H9 (cell line): ENCODE measurements at regions not wholly inside any gene's neighbourhood (a gene's known extent, or its start where the extent isn't known, plus 50 kb on each side); places are given as distances from the start of the nearest gene placed in this dataset.

ENCODE experiments used
- DNase-seq: peaks from one replicate; pipeline ENCODE4 v3.0.0-alpha.2; 2017
- H2AFZ ChIP-seq: one replicate; pipeline ENCODE4 v1.6.1; 2013; ENCODE audit warnings: mild to moderate bottlenecking, low read length, control low read depth, moderate library complexity
- H2AK5ac ChIP-seq: 2 replicates; pipeline ENCODE4 v1.6.1; 2013; ENCODE audit warnings: low read length, control low read depth, mixed read lengths; ENCODE audit not compliant: insufficient read length
- H2BK120ac ChIP-seq: one replicate; pipeline ENCODE4 v1.6.1; 2013; ENCODE audit warnings: low read depth, mild to moderate bottlenecking, low read length, control low read depth, inconsistent platforms; ENCODE audit not compliant: poor library complexity, severe bottlenecking
- H2BK12ac ChIP-seq: 2 replicates; pipeline ENCODE4 v1.6.1; 2013; ENCODE audit warnings: low read length, control low read depth, mixed read lengths, low read depth; ENCODE audit not compliant: insufficient read length
- H2BK15ac ChIP-seq: 2 replicates; pipeline ENCODE4 v1.6.1; 2013; ENCODE audit warnings: low read depth, low read length, control low read depth
- H2BK20ac ChIP-seq: one replicate; pipeline ENCODE4 v1.6.1; 2013; ENCODE audit warnings: low read depth, mild to moderate bottlenecking, low read length, control low read depth, inconsistent platforms; ENCODE audit not compliant: poor library complexity, severe bottlenecking
- H2BK5ac ChIP-seq: 2 replicates; pipeline ENCODE4 v1.6.1; 2013; ENCODE audit warnings: low read length, control low read depth, mixed read lengths; ENCODE audit not compliant: insufficient read length
- H3K14ac ChIP-seq: 2 replicates; pipeline ENCODE4 v1.6.1; 2013; ENCODE audit warnings: low read length, control low read depth; ENCODE audit not compliant: insufficient read depth
- H3K18ac ChIP-seq: 2 replicates; pipeline ENCODE4 v1.6.1; 2013; ENCODE audit warnings: low read depth, mild to moderate bottlenecking, mixed read lengths, low read length, control low read depth; ENCODE audit not compliant: insufficient read length
- H3K23ac ChIP-seq: 2 replicates; pipeline ENCODE4 v1.6.1; 2013; ENCODE audit warnings: low read length, control low read depth, mixed read lengths, low read depth; ENCODE audit not compliant: insufficient read length
- H3K23me2 ChIP-seq: 2 replicates; pipeline ENCODE4 v1.6.1; 2013; ENCODE audit warnings: low read depth, mild to moderate bottlenecking, mixed read lengths, low read length, control low read depth; ENCODE audit not compliant: insufficient read length, poor library complexity, severe bottlenecking
- H3K27ac ChIP-seq: 2 replicates; pipeline ENCODE4 v1.5.1; 2013; ENCODE audit warnings: low read length, control low read depth, mixed read lengths, low read depth; ENCODE audit not compliant: insufficient read length
- H3K27me3 ChIP-seq: 2 replicates; pipeline ENCODE4 v1.6.1; 2013; ENCODE audit warnings: low read length, control low read depth, inconsistent platforms; ENCODE audit not compliant: insufficient read depth
- H3K4ac ChIP-seq: 2 replicates; pipeline ENCODE4 v1.6.1; 2013; ENCODE audit warnings: low read depth, mild to moderate bottlenecking, control low read depth, inconsistent platforms, low read length, moderate library complexity
- H3K4me1 ChIP-seq: 2 replicates; pipeline ENCODE4 v1.6.1; 2013; ENCODE audit warnings: low read length, control low read depth, inconsistent platforms; ENCODE audit not compliant: insufficient read depth
- H3K4me2 ChIP-seq: 2 replicates; pipeline ENCODE4 v1.6.1; 2013; ENCODE audit warnings: low read length, control low read depth, mixed read lengths; ENCODE audit not compliant: insufficient read length, insufficient read depth
- H3K56ac ChIP-seq: 2 replicates; pipeline ENCODE4 v1.6.1; 2013; ENCODE audit warnings: low read depth, mild to moderate bottlenecking, mixed read lengths, low read length, control low read depth; ENCODE audit not compliant: insufficient read length
- H3K79me1 ChIP-seq: 2 replicates; pipeline ENCODE4 v1.6.1; 2013; ENCODE audit warnings: low read depth, mild to moderate bottlenecking, moderate library complexity, low read length, control low read depth, inconsistent platforms; ENCODE audit not compliant: insufficient read depth, poor library complexity, severe bottlenecking
- H3K79me2 ChIP-seq: 2 replicates; pipeline ENCODE4 v1.6.1; 2013; ENCODE audit warnings: low read length, control low read depth, inconsistent platforms; ENCODE audit not compliant: insufficient read depth
- H3K9ac ChIP-seq: 2 replicates; pipeline ENCODE4 v1.6.1; 2013; ENCODE audit warnings: low read length, control low read depth, mixed read lengths; ENCODE audit not compliant: insufficient read length; ENCODE audit errors: extremely low read depth
- H3K9me3 ChIP-seq: one replicate; pipeline ENCODE4 v1.6.1; 2013; ENCODE audit warnings: low read depth, low read length, inconsistent platforms; ENCODE audit not compliant: control insufficient read depth
- H3T11ph ChIP-seq: one replicate; pipeline ENCODE4 v1.6.1; 2013; ENCODE audit warnings: mild to moderate bottlenecking, low read length, control low read depth, inconsistent platforms
- H4K20me1 ChIP-seq: one replicate; pipeline ENCODE4 v1.6.1; 2013; ENCODE audit not compliant: control insufficient read depth, insufficient read length, insufficient read depth
- H4K5ac ChIP-seq: 2 replicates; pipeline ENCODE4 v1.6.1; 2013; ENCODE audit warnings: low read depth, mild to moderate bottlenecking, mixed read lengths, low read length, control low read depth; ENCODE audit not compliant: insufficient read length
- H4K8ac ChIP-seq: replicated peaks from 2 replicates; pipeline ENCODE4 v1.6.1; 2013; ENCODE audit warnings: low read length, control low read depth, mixed read lengths, low read depth; ENCODE audit not compliant: insufficient read length
- H4K91ac ChIP-seq: 2 replicates; pipeline ENCODE4 v1.6.1; 2013; ENCODE audit warnings: low read depth, mild to moderate bottlenecking, moderate library complexity, mixed read lengths, low read length, control low read depth; ENCODE audit not compliant: insufficient read length
- H3K27ac Mint-ChIP-seq, 3 experiments: 2 replicates in 2 of 3; 3 replicates in 1 of 3; pipeline ENCODE4 v1.8.0; 2020 to 2021; ENCODE audit warnings: mixed read lengths in 3 of 3, mild to moderate bottlenecking in 1 of 3, moderate library complexity in 1 of 3
- H3K27me3 Mint-ChIP-seq: 2 replicates; pipeline ENCODE4 v1.8.0; 2021; ENCODE audit warnings: low read depth, mild to moderate bottlenecking, moderate library complexity, mixed read lengths
- H3K36me3 Mint-ChIP-seq, 3 experiments: 2 replicates in 2 of 3; 3 replicates in 1 of 3; pipeline ENCODE4 v1.8.0; 2020 to 2021; ENCODE audit warnings: low read depth in 3 of 3, mixed read lengths in 3 of 3; ENCODE audit not compliant: insufficient read depth in 1 of 3
- H3K4me1 Mint-ChIP-seq, 2 experiments: 2 replicates each; pipeline ENCODE4 v1.8.0; 2020; ENCODE audit warnings: mixed read lengths in 2 of 2
- H3K4me3 Mint-ChIP-seq, 2 experiments: 2 replicates in 1 of 2; 3 replicates in 1 of 2; pipeline ENCODE4 v1.8.0; 2020 to 2021; ENCODE audit warnings: mild to moderate bottlenecking in 2 of 2, mixed read lengths in 2 of 2, moderate library complexity in 1 of 2
- H3K9me3 Mint-ChIP-seq, 2 experiments: 2 replicates in 1 of 2; 3 replicates in 1 of 2; pipeline ENCODE4 v1.8.0; 2020; ENCODE audit warnings: mild to moderate bottlenecking in 2 of 2, mixed read lengths in 2 of 2, moderate library complexity in 1 of 2
- CTCF ChIP-seq: fragments of 200-600 bp; sonication (generic); conservative IDR thresholded peaks from 3 replicates; pipeline ENCODE4 v1.8.0; 2021; ENCODE audit warnings: antibody characterized with exemption, mild to moderate bottlenecking
- WGBS: extraction: QIAGEN DNeasy Blood & Tissue Kit; methylation state at CpG from one replicate; pipeline ENCODE4 v1.1.7; 2013; ENCODE audit warnings: missing lambda C conversion rate, low lambda C conversion rate, mixed read lengths; ENCODE audit not compliant: insufficient read length; ENCODE audit errors: extremely low coverage; 5-methylcytosine and 5-hydroxymethylcytosine counted together

GRCh38 chr2:71863396-71863795 is 284.3 kb downstream of the CYP26B1 start:
- Mint-ChIP-seq H3K36me3 (no peaks in the 10 kb centered on the region), H3K4me3 (no peak overlapping the region)
- H3T11ph ChIP-seq, result no peak overlapping the region

More at GRCh38 chr2:71863396-71863795, 284.3 kb downstream of the CYP26B1 start:
- Mint-ChIP-seq H3K4me1 (no peaks in the 10 kb centered on the region), H3K9me3 (no peaks in the 10 kb centered on the region), H3K27ac (no peak overlapping the region), H3K27me3 (peaks cover 5% of the 10 kb centered on the region; the same call in 1 of the 2 replicates)
- Histone ChIP-seq H4K8ac (no peak overlapping the region), H3K9ac (no peak overlapping the region), H4K91ac (no peak overlapping the region), H3K4ac (no peak overlapping the region), H3K79me2 (no peaks in the 10 kb centered on the region), H4K20me1 (no peaks in the 10 kb centered on the region), H3K56ac (no peak overlapping the region), H2BK120ac (no peak overlapping the region), H3K23me2 (no peaks in the 10 kb centered on the region), H4K5ac (no peak overlapping the region), H3K27me3 (no peaks in the 10 kb centered on the region), H3K79me1 (no peaks in the 10 kb centered on the region), H2BK20ac (no peak overlapping the region), H2AK5ac (no peak overlapping the region), H3K14ac (no peak overlapping the region), H3K23ac (no peak overlapping the region), H3K18ac (no peak overlapping the region), H3K27ac (no peak overlapping the region), H2BK5ac (no peak overlapping the region), H3K4me2 (no peak overlapping the region), H3K9me3 (no peaks in the 10 kb centered on the region), H2BK12ac (no peak overlapping the region), H2AFZ (no peak overlapping the region), H3K4me1 (no peaks in the 10 kb centered on the region), H2BK15ac (no peak overlapping the region)
- no peak for TF ChIP-seq CTCF
- no peak for DNase-seq
- WGBS, result no CpG with 5 or more reads among the region's 5 CpGs
